ENCODE measurements at regions not wholly inside any gene's neighbourhood (a gene's known extent, or its start where the extent isn't known, plus 50 kb on each side); places are given as distances from the start of the nearest gene placed in this dataset.

DNA sequence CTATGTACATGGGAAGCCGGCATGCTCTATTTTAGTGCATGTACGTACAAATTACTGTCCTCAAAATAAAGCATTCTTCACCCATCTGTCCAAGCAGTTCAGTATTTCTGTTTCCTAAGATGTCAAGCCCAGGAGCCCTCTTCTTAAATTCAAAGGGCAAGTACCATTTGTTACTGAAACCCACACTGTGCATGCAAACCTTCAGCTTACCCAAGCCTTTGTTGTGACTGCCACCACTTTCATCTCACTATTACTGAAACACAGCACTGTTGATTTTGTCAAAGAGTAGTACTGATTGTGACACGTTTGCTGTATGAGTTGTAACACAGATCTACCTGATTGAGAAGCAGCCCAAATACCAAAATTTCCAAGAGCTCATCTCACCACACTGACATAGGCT is 390.4 kb upstream of the IZUMO3 start:
- Histone ChIP-seq H3K27me3 (no peaks in the 10 kb centered on the region), H3K36me3 (no peaks in the 10 kb centered on the region), H3K4me3 (no peak overlapping the region), H3K9me3 (no peaks in the 10 kb centered on the region), H3K4me1 (no peaks in the 10 kb centered on the region), H3K27ac (no peak overlapping the region), H3K9ac (ENCODE audit: low read depth in 2 of 2, low read length in 2 of 2) (no peak overlapping the region)
- TF ChIP-seq, protein P1, sequence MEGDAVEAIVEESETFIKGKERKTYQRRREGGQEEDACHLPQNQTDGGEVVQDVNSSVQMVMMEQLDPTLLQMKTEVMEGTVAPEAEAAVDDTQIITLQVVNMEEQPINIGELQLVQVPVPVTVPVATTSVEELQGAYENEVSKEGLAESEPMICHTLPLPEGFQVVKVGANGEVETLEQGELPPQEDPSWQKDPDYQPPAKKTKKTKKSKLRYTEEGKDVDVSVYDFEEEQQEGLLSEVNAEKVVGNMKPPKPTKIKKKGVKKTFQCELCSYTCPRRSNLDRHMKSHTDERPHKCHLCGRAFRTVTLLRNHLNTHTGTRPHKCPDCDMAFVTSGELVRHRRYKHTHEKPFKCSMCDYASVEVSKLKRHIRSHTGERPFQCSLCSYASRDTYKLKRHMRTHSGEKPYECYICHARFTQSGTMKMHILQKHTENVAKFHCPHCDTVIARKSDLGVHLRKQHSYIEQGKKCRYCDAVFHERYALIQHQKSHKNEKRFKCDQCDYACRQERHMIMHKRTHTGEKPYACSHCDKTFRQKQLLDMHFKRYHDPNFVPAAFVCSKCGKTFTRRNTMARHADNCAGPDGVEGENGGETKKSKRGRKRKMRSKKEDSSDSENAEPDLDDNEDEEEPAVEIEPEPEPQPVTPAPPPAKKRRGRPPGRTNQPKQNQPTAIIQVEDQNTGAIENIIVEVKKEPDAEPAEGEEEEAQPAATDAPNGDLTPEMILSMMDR (IDR thresholded peaks at IDR 0.05): no peak
- no peak for DNase-seq
- intact Hi-C loops (cut with DNase I): no loop called here

DNA sequence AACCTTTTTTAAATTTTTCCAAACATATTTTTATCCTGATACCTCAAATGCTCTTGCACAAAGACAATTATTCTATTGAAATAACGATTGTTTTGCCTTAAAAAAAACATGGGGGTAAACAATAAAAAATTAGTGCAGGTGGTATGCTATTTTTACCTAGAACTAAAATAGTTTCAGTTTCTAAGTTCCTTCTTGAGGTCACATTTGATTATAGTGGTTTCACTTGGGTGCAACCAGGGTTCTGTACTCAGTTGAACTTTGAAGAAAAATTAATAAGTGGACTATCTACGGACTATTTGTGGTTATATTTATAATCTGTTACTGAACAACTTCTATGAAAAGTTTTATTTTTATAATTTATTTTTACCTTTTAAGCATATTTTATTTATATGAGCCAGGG is 387.1 kb upstream of the IZUMO3 start:
- H3K4me3 ChIP-seq: no peak overlapping the region
- no peaks in the 10 kb centered on the region for H3K9me3 ChIP-seq
- no peak overlapping the region for H3K27ac ChIP-seq
- intact Hi-C loops (cut with DNase I): no loop called here
- no peaks in the 10 kb centered on the region for H3K27me3 ChIP-seq
- no peak overlapping the region for H3K9ac ChIP-seq (ENCODE audit: low read depth in 2 of 2, low read length in 2 of 2)
- H3K36me3 ChIP-seq: no peaks in the 10 kb centered on the region
- no peaks in the 10 kb centered on the region for H3K4me1 ChIP-seq
- TF ChIP-seq, protein P1 (IDR thresholded peaks at IDR 0.05): no peak
- no peak for DNase-seq

DNA sequence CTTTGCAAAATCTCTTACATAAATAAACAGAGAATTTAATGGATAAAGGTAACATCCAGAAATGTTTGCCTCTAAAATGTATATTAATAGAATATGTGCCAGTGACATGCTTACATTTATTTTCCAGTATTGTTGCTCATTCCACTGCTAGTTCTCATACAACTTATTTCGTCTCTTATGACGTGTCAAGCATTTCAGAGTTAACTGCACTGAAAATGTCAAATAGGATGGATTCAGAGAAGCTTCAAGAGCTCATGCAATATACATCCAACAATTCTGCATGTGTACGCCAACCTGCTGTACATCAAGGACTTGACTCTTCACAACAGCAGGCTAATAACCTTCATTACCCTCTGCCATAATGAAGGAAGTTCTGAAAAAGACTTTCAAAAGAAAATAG is 386.2 kb upstream of the IZUMO3 start:
- no peak overlapping the region for H3K4me3 ChIP-seq
- H3K9me3 ChIP-seq: no peaks in the 10 kb centered on the region
- no peaks in the 10 kb centered on the region for H3K27me3 ChIP-seq
- TF ChIP-seq, protein P1 (IDR thresholded peaks at IDR 0.05): no peak
- H3K27ac ChIP-seq: no peak overlapping the region
- H3K4me1 ChIP-seq: no peaks in the 10 kb centered on the region
- DNase-seq: no peak
- intact Hi-C loops (cut with DNase I): no loop called here
- H3K36me3 ChIP-seq: no peaks in the 10 kb centered on the region
- no peak overlapping the region for H3K9ac ChIP-seq (ENCODE audit: low read depth in 2 of 2, low read length in 2 of 2)

DNA sequence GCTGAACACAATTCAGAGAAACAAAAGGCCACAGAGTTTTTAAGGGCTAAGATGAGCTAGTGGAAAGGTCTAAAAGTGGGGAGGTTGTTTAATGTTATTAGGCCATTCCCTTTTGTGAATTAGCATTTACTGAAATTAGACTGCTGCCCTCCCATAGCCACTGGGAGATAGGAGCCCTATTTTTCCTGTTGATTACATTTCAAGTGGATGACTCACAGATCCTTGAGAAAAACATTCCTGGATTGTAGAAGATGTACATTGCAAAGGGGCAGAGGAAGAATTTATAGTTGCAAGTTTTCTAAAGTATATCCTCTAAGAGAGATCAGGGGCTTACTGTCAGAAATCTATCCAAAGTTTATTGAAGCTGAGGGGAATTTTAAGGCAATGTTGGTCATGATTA is 367.1 kb upstream of the IZUMO3 start:
- intact Hi-C loops (cut with DNase I): no loop called here
- Histone ChIP-seq H3K4me1 (no peaks in the 10 kb centered on the region), H3K27ac (no peak overlapping the region), H3K9me3 (no peaks in the 10 kb centered on the region), H3K9ac (ENCODE audit: low read depth in 2 of 2, low read length in 2 of 2) (no peak overlapping the region), H3K4me3 (no peak overlapping the region), H3K27me3 (no peaks in the 10 kb centered on the region), H3K36me3 (no peaks in the 10 kb centered on the region)
- TF ChIP-seq, protein P1 (IDR thresholded peaks at IDR 0.05): no peak
- DNase-seq: no peak

DNA sequence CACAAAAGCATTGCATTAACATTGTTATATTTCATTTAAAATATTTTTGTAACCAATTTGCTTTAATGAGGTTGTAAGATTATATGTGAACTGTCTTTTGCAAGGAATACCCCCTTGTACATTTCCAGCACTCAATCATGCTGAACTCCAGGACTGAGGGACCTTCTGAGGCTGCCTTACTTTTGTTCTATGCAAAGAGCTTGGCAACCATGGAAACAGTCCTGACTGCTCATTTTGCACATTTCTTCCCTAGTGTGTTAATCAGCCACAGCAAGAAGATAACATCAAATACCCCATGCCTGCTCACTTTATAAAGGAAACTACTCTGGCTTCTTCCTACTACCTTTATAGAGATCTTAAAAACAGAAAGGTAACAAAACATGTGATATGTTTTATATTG is 355.6 kb upstream of the IZUMO3 start:
- H3K36me3 ChIP-seq: no peaks in the 10 kb centered on the region
- H3K9me3 ChIP-seq: no peaks in the 10 kb centered on the region
- no peak overlapping the region for H3K27ac ChIP-seq
- intact Hi-C loops (cut with DNase I): no loop called here
- no peak overlapping the region for H3K9ac ChIP-seq (ENCODE audit: low read depth in 2 of 2, low read length in 2 of 2)
- H3K4me3 ChIP-seq: no peak overlapping the region
- TF ChIP-seq, protein P1 (IDR thresholded peaks at IDR 0.05): no peak
- H3K27me3 ChIP-seq: no peaks in the 10 kb centered on the region
- no peaks in the 10 kb centered on the region for H3K4me1 ChIP-seq
- no peak for DNase-seq

DNA sequence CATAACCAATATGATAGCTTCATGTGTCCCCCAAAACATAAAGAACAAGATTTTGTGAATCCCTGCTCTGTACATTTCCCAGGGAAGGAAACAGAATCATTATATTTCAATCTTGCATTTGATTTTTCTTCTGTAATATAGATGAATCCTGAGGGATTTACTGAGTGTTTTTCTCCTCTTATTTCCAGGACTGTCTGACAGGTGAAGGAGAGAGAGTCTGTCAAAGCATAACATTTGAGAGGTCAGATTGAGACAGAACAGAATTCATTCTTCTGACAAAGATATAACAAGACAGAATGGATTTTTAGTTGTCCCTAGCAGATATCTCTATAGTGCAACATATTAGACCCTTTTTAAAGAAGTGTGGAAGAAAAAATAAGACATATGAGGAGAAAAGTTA is 354.5 kb upstream of the IZUMO3 start:
- DNase-seq: no peak
- Histone ChIP-seq H3K4me1 (no peaks in the 10 kb centered on the region), H3K27ac (no peak overlapping the region), H3K27me3 (no peaks in the 10 kb centered on the region), H3K9ac (ENCODE audit: low read depth in 2 of 2, low read length in 2 of 2) (no peak overlapping the region), H3K9me3 (no peaks in the 10 kb centered on the region), H3K36me3 (no peaks in the 10 kb centered on the region), H3K4me3 (no peak overlapping the region)
- TF ChIP-seq, protein P1 (IDR thresholded peaks at IDR 0.05): no peak
- intact Hi-C loops (cut with DNase I): no loop called here

Measured in colonic mucosa (tissue), 4 donors.